OCI-LY3 (cell line): ENCODE measurements at regions not wholly inside any gene's neighbourhood (a gene's known extent, or its start where the extent isn't known, plus 50 kb on each side); places are given as distances from the start of the nearest gene placed in this dataset.

Experiments used
- CTCF ChIP-seq: fragments of 200-600, 300-600 bp; sonication (generic); IDR thresholded peaks from 2 replicates; pipeline ENCODE4 v1.5.1; 2014; ENCODE audit warnings: antibody characterized with exemption, low read length, low read depth
- EZH2phosphoT487 ChIP-seq: fragments of 200-600 bp; shearing (Covaris generic); IDR thresholded peaks from 2 replicates; pipeline ENCODE4 v1.6.1; 2018; ENCODE audit warnings: antibody characterized with exemption, mixed run types, low read depth

GRCh38 chr18:39238981-39239660, 1673.5 kb upstream of the CELF4 start:
- TF ChIP-seq CTCF (no peak), EZH2phosphoT487 (no peak)
